HL-60 (cell line): ENCODE measurements at regions not wholly inside any gene's neighbourhood (a gene's known extent, or its start where the extent isn't known, plus 50 kb on each side); places are given as distances from the start of the nearest gene placed in this dataset.

ENCODE experiments used
- GABPA ChIP-seq: IDR thresholded peaks from 2 replicates; pipeline ENCODE4 v1.6.1; 2012; ENCODE audit warnings: low read depth
- POLR2AphosphoS5 ChIP-seq: IDR thresholded peaks from 2 replicates; pipeline ENCODE4 v1.6.1; 2012; ENCODE audit warnings: low read depth
- TF ChIP-seq, protein P1 (sequence below): IDR thresholded peaks from one replicate; pipeline ENCODE4 v1.5.1; 2011; ENCODE audit warnings: low read length, control low read depth, inconsistent platforms; ENCODE audit not compliant: insufficient read depth
- TF ChIP-seq, protein P2 (sequence below): IDR thresholded peaks from 2 replicates; pipeline ENCODE4 v1.6.1; 2012; ENCODE audit warnings: low read depth; ENCODE audit not compliant: insufficient replicate concordance

DNA sequence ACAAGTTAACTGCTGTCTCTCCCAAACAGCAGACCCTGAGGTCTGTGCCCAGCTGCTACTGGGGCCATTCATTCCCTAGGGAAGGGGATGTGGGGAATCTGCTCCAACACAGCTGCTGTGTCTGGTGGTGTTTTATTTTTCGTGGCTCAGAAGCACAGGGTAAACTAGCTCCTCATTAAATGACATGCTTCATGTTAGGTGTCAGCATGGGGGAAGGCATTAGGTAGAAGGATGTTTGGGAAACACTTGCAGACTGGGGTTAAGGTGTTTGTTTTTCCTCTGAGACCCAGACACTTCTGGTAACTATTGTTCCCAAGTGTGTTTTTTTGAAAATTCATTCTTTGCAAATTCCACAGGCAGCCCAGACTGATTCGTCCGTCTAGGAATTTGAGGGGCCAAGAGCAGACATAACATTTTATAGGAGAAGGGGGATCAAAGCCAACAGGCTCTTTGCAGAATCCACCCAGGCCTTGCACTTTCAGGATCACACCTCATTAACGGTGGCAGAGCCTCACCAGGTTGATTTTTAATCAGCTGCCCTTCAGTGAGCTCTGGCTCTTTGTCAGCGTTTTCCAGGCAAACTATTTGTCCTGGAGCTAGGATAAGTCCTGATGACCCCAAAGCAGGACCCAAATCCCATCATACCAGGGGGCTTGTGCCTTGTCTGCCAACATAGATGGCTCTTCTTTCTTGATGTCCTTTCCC lies 65.4 kb upstream of the ITGA11 start:
- TF ChIP-seq, protein P1, sequence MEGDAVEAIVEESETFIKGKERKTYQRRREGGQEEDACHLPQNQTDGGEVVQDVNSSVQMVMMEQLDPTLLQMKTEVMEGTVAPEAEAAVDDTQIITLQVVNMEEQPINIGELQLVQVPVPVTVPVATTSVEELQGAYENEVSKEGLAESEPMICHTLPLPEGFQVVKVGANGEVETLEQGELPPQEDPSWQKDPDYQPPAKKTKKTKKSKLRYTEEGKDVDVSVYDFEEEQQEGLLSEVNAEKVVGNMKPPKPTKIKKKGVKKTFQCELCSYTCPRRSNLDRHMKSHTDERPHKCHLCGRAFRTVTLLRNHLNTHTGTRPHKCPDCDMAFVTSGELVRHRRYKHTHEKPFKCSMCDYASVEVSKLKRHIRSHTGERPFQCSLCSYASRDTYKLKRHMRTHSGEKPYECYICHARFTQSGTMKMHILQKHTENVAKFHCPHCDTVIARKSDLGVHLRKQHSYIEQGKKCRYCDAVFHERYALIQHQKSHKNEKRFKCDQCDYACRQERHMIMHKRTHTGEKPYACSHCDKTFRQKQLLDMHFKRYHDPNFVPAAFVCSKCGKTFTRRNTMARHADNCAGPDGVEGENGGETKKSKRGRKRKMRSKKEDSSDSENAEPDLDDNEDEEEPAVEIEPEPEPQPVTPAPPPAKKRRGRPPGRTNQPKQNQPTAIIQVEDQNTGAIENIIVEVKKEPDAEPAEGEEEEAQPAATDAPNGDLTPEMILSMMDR: no peak
- TF ChIP-seq GABPA (no peak), POLR2AphosphoS5 (no peak)
- TF ChIP-seq, protein P2, sequence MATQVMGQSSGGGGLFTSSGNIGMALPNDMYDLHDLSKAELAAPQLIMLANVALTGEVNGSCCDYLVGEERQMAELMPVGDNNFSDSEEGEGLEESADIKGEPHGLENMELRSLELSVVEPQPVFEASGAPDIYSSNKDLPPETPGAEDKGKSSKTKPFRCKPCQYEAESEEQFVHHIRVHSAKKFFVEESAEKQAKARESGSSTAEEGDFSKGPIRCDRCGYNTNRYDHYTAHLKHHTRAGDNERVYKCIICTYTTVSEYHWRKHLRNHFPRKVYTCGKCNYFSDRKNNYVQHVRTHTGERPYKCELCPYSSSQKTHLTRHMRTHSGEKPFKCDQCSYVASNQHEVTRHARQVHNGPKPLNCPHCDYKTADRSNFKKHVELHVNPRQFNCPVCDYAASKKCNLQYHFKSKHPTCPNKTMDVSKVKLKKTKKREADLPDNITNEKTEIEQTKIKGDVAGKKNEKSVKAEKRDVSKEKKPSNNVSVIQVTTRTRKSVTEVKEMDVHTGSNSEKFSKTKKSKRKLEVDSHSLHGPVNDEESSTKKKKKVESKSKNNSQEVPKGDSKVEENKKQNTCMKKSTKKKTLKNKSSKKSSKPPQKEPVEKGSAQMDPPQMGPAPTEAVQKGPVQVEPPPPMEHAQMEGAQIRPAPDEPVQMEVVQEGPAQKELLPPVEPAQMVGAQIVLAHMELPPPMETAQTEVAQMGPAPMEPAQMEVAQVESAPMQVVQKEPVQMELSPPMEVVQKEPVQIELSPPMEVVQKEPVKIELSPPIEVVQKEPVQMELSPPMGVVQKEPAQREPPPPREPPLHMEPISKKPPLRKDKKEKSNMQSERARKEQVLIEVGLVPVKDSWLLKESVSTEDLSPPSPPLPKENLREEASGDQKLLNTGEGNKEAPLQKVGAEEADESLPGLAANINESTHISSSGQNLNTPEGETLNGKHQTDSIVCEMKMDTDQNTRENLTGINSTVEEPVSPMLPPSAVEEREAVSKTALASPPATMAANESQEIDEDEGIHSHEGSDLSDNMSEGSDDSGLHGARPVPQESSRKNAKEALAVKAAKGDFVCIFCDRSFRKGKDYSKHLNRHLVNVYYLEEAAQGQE: no peak
